HG03558 (cell line): ENCODE measurements at regions not wholly inside any gene's neighbourhood (a gene's known extent, or its start where the extent isn't known, plus 50 kb on each side); places are given as distances from the start of the nearest gene placed in this dataset.
"Not testable (repeated sequence)": the region's sequence is repeated elsewhere in the genome, so short reads cannot be mapped to it uniquely, and the experiment has no call there.

ENCODE experiments used
- ATAC-seq: cut with Tn5 transposase; IDR thresholded peaks from one replicate; pipeline ENCODE4 v1.9.1; 2021; ENCODE audit warnings: moderate number of reproducible peaks; ENCODE audit not compliant: unreplicated experiment; ENCODE audit errors: extremely low read depth

- ATAC-seq: no peak
Observed at GRCh38 chr6:67884442-67884841, 750.6 kb upstream of the ADGRB3 start.

GRCh38 chr6:67883500-67884366 lies 751.3 kb upstream of the ADGRB3 start:
- ATAC-seq: no peak

GRCh38 chr6:67882436-67883311 lies 752.4 kb upstream of the ADGRB3 start:
- no peak for ATAC-seq

- no peak for ATAC-seq
Observed at GRCh38 chr6:67881706-67882065, 753.4 kb upstream of the ADGRB3 start.

- no peak for ATAC-seq
Observed at GRCh38 chr6:67880939-67881705, 754.0 kb upstream of the ADGRB3 start.

- ATAC-seq: not testable (repeated sequence)
Observed at GRCh38 chr6:67880343-67880742, 754.7 kb upstream of the ADGRB3 start.

GRCh38 chr6:67879928-67880327 lies 755.2 kb upstream of the ADGRB3 start:
- not testable (repeated sequence) for ATAC-seq

GRCh38 chr6:67879105-67879904 lies 755.8 kb upstream of the ADGRB3 start:
- not testable (repeated sequence) for ATAC-seq

- not testable (repeated sequence) for ATAC-seq
Observed at GRCh38 chr6:67878216-67878615, 756.9 kb upstream of the ADGRB3 start.

- no peak for ATAC-seq
Observed at GRCh38 chr6:67877288-67877687, 757.8 kb upstream of the ADGRB3 start.

- no peak for ATAC-seq
Observed at GRCh38 chr6:67875877-67876383, 759.2 kb upstream of the ADGRB3 start.

- ATAC-seq: no peak
Observed at GRCh38 chr6:67870321-67870720, 764.8 kb upstream of the ADGRB3 start.

- no peak for ATAC-seq
Observed at GRCh38 chr6:67863346-67863745, 771.7 kb upstream of the ADGRB3 start.

GRCh38 chr6:67854098-67854497 lies 781.0 kb upstream of the ADGRB3 start:
- ATAC-seq: no peak

GRCh38 chr6:67839818-67840217 lies 795.3 kb upstream of the ADGRB3 start:
- no peak for ATAC-seq

- no peak for ATAC-seq
Observed at GRCh38 chr6:67825201-67825895, 809.7 kb upstream of the ADGRB3 start.

- ATAC-seq: no peak
Observed at GRCh38 chr6:67818322-67818721, 816.8 kb upstream of the ADGRB3 start.

GRCh38 chr6:67815623-67816022 lies 819.5 kb upstream of the ADGRB3 start:
- no peak for ATAC-seq

- no peak for ATAC-seq
Observed at GRCh38 chr6:67814262-67814661, 820.8 kb upstream of the ADGRB3 start.
